ENCODE measurements at regions not wholly inside any gene's neighbourhood (a gene's known extent, or its start where the extent isn't known, plus 50 kb on each side); places are given as distances from the start of the nearest gene placed in this dataset.
"Not testable (repeated sequence)": the region's sequence is repeated elsewhere in the genome, so short reads cannot be mapped to it uniquely, and the experiment has no call there.

DNA sequence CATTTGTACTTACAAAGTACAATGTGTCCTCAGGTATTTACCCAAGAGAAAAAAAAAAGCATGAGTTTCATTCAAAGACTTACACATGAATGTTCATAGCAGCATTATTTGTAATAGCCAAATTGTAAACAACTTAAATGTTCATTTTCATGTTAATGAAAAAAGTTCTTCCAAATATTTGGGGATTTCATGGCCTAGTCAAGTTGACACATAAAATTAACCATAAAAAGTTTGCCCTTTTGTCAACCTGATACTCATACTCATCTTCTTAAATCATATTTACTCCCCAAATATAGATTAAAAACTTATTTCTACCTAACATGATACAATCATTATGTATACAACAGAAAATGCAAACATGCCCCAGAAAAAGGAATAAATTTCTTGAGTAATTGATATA lies 112.5 kb upstream of the EMCN start:
- no peaks in the 10 kb centered on the region for H3K27me3 ChIP-seq (ENCODE audit: insufficient read depth, low read length)
- TF ChIP-seq, protein P1, sequence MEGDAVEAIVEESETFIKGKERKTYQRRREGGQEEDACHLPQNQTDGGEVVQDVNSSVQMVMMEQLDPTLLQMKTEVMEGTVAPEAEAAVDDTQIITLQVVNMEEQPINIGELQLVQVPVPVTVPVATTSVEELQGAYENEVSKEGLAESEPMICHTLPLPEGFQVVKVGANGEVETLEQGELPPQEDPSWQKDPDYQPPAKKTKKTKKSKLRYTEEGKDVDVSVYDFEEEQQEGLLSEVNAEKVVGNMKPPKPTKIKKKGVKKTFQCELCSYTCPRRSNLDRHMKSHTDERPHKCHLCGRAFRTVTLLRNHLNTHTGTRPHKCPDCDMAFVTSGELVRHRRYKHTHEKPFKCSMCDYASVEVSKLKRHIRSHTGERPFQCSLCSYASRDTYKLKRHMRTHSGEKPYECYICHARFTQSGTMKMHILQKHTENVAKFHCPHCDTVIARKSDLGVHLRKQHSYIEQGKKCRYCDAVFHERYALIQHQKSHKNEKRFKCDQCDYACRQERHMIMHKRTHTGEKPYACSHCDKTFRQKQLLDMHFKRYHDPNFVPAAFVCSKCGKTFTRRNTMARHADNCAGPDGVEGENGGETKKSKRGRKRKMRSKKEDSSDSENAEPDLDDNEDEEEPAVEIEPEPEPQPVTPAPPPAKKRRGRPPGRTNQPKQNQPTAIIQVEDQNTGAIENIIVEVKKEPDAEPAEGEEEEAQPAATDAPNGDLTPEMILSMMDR (IDR thresholded peaks at IDR 0.05; ENCODE audit: low read length): no peak
- TF ChIP-seq EZH2 (IDR thresholded peaks at IDR 0.05; ENCODE audit: borderline replicate concordance, low read length): no peak
- no peak overlapping the region for H3K27ac ChIP-seq (ENCODE audit: low read depth, low read length, poor library complexity, severe bottlenecking)

DNA sequence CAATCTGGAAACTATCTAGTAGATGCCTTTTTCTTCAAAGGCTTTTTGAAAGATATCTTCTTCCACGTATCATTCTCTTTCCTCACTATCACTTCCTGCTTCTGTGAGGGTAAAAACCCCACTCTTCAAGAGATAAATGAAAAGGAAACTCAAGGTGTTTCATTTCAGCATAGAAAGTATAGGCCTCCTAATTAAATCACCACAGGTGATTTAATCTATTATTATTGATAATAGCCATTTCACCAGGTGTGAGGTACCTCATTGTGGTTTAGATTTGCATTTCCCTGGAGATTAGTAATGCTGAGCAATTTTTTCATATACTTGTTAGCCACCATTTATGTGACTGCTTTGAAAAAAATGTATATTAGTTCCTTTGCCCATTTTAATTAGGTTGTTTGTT lies 92.0 kb upstream of the EMCN start:
- H3K4me3 ChIP-seq (ENCODE audit: low read depth, low read length, poor library complexity, severe bottlenecking): no peak overlapping the region
- no peak overlapping the region for H3K27ac ChIP-seq (ENCODE audit: low read depth, low read length, poor library complexity, severe bottlenecking)
- no peaks in the 10 kb centered on the region for H3K79me2 ChIP-seq (ENCODE audit: insufficient read depth, low read length)
- H3K27me3 ChIP-seq (ENCODE audit: insufficient read depth, low read length): no peaks in the 10 kb centered on the region
- H3K4me2 ChIP-seq (ENCODE audit: low read length): no peak overlapping the region
- H3K9me2 ChIP-seq (ENCODE audit: low read depth, low read length): no peaks in the 10 kb centered on the region
- no peaks in the 10 kb centered on the region for H3F3A ChIP-seq (ENCODE audit: insufficient read depth, low read length)
- no peaks in the 10 kb centered on the region for H3K36me3 ChIP-seq (ENCODE audit: insufficient read depth, low read length)
- no peaks in the 10 kb centered on the region for H3K9me3 ChIP-seq (ENCODE audit: low read length)
- no peak overlapping the region for H3K9ac ChIP-seq (ENCODE audit: low read length)
- TF ChIP-seq, protein P1 (IDR thresholded peaks at IDR 0.05; ENCODE audit: low read length): no peak
- no peak for TF ChIP-seq EZH2 (IDR thresholded peaks at IDR 0.05; ENCODE audit: borderline replicate concordance, low read length)
- no peaks in the 10 kb centered on the region for H4K20me1 ChIP-seq (ENCODE audit: insufficient read depth, low read length)
- H2AFZ ChIP-seq (ENCODE audit: low read length): no peak overlapping the region
- H3K4me1 ChIP-seq (ENCODE audit: insufficient read depth, low read length, severe bottlenecking): no peaks in the 10 kb centered on the region

More for the DNA sequence above, 112.5 kb upstream of the EMCN start:
- no peak overlapping the region for H3K4me2 ChIP-seq (ENCODE audit: low read length)
- H3K4me3 ChIP-seq (ENCODE audit: low read depth, low read length, poor library complexity, severe bottlenecking): no peak overlapping the region
- no peaks in the 10 kb centered on the region for H3K4me1 ChIP-seq (ENCODE audit: insufficient read depth, low read length, severe bottlenecking)
- H3K36me3 ChIP-seq (ENCODE audit: insufficient read depth, low read length): no peaks in the 10 kb centered on the region
- no peak overlapping the region for H2AFZ ChIP-seq (ENCODE audit: low read length)
- no peaks in the 10 kb centered on the region for H3K9me3 ChIP-seq (ENCODE audit: low read length)
- H3F3A ChIP-seq (ENCODE audit: insufficient read depth, low read length): no peaks in the 10 kb centered on the region
- H3K9ac ChIP-seq (ENCODE audit: low read length): no peak overlapping the region
- H3K79me2 ChIP-seq (ENCODE audit: insufficient read depth, low read length): no peaks in the 10 kb centered on the region
- no peaks in the 10 kb centered on the region for H4K20me1 ChIP-seq (ENCODE audit: insufficient read depth, low read length)
- H3K9me2 ChIP-seq (ENCODE audit: low read depth, low read length): no peaks in the 10 kb centered on the region

DNA sequence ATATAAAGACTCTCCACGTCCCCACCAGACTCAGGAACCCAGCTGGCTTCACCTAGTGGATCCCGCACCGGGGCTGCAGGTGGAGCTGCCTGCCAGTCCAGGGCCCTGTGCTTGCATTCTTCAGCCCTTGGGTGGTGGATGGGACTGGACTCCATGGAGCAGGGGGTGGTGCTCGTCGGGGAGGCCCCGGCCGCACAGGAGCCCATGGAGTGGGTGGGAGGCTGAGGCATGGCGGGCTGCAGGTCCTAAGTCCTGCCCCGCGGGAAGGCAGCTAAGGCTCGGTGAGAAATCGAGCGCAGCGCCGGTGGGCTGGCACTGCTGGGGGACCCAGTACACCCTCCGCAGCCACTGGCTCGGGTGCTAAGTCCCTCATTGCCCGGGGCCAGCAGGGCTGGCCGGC lies 90.8 kb upstream of the EMCN start:
- H3K4me1 ChIP-seq (ENCODE audit: insufficient read depth, low read length, severe bottlenecking); H3K79me2 ChIP-seq (ENCODE audit: insufficient read depth, low read length); H3K36me3 ChIP-seq (ENCODE audit: insufficient read depth, low read length); H3K9me2 ChIP-seq (ENCODE audit: low read depth, low read length); H3F3A ChIP-seq (ENCODE audit: insufficient read depth, low read length); H4K20me1 ChIP-seq (ENCODE audit: insufficient read depth, low read length); H3K27me3 ChIP-seq (ENCODE audit: insufficient read depth, low read length); H2AFZ ChIP-seq (ENCODE audit: low read length); H3K27ac ChIP-seq (ENCODE audit: low read depth, low read length, poor library complexity, severe bottlenecking); H3K4me3 ChIP-seq (ENCODE audit: low read depth, low read length, poor library complexity, severe bottlenecking); H3K9me3 ChIP-seq (ENCODE audit: low read length); H3K4me2 ChIP-seq (ENCODE audit: low read length); H3K9ac ChIP-seq (ENCODE audit: low read length): not testable (repeated sequence)

DNA sequence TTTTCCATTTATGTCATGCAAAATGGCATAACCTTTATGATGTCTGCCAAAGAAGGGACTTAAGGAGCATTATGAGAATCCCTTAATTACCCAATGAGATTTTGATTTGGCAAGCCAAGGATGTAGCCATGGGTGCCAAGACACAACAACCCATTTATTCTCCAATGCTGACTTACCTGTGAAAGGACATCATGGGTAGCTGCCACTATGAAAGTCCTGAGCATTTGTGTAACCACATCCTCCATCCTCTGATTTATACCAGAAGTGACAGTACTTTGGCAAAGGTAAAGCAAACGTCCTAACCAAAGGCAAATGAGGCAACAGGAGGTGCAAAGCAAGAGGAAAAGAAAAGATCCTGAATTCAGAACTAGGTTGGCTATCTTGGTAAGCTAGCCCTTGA lies 87.3 kb upstream of the EMCN start:
- H3K27ac ChIP-seq (ENCODE audit: low read depth, low read length, poor library complexity, severe bottlenecking): no peak overlapping the region
- H3K4me1 ChIP-seq (ENCODE audit: insufficient read depth, low read length, severe bottlenecking): no peaks in the 10 kb centered on the region
- H3K4me2 ChIP-seq (ENCODE audit: low read length): no peak overlapping the region
- H3K36me3 ChIP-seq (ENCODE audit: insufficient read depth, low read length): no peaks in the 10 kb centered on the region
- H3K27me3 ChIP-seq (ENCODE audit: insufficient read depth, low read length): no peaks in the 10 kb centered on the region
- no peak overlapping the region for H2AFZ ChIP-seq (ENCODE audit: low read length)
- H3K4me3 ChIP-seq (ENCODE audit: low read depth, low read length, poor library complexity, severe bottlenecking): no peak overlapping the region
- no peaks in the 10 kb centered on the region for H3K9me3 ChIP-seq (ENCODE audit: low read length)
- no peaks in the 10 kb centered on the region for H4K20me1 ChIP-seq (ENCODE audit: insufficient read depth, low read length)
- TF ChIP-seq, protein P1 (IDR thresholded peaks at IDR 0.05; ENCODE audit: low read length): no peak
- no peak for TF ChIP-seq EZH2 (IDR thresholded peaks at IDR 0.05; ENCODE audit: borderline replicate concordance, low read length)
- no peaks in the 10 kb centered on the region for H3F3A ChIP-seq (ENCODE audit: insufficient read depth, low read length)
- H3K79me2 ChIP-seq (ENCODE audit: insufficient read depth, low read length): no peaks in the 10 kb centered on the region
- no peak overlapping the region for H3K9ac ChIP-seq (ENCODE audit: low read length)
- H3K9me2 ChIP-seq (ENCODE audit: low read depth, low read length): no peaks in the 10 kb centered on the region
